ENCODE measurements at regions not wholly inside any gene's neighbourhood (a gene's known extent, or its start where the extent isn't known, plus 50 kb on each side); places are given as distances from the start of the nearest gene placed in this dataset.

DNA sequence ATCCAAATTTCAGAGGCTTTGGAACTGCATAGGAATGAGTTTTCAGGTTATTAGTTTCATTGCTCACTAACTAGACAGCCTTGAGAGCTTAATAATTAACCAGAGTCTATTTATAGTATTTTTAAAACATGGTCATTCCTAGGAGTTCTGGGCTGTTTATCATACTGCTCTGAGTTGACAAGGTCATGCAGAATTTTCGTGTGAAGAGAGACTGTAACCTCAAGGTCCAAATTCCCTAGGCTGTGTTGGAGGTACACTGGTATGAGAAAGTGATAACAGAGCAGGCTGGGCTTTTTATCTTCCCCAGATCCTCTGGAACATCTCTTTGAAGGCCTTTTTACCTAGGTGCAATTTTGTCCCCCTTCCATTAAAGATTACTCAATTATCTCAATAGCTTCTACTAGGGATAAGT, 736.3 kb downstream of the LTN1 start:
- Histone ChIP-seq H3K9ac (ENCODE audit: control insufficient read depth, extremely low read depth, insufficient read depth, low read length) (no peak overlapping the region), H3K27ac (ENCODE audit: control insufficient read depth, insufficient read depth, low read length) (no peak overlapping the region), H3K4me1 (ENCODE audit: control insufficient read depth, extremely low read depth, insufficient read depth, low read length) (peaks cover 9% of the 10 kb centered on the region), H3K9me3 (ENCODE audit: control insufficient read depth, low read depth, low read length) (no peaks in the 10 kb centered on the region), H2AFZ (ENCODE audit: control insufficient read depth, low read length) (no peak overlapping the region), H3K79me2 (ENCODE audit: control insufficient read depth, insufficient read depth, low read length) (no peaks in the 10 kb centered on the region), H4K20me1 (ENCODE audit: control insufficient read depth, extremely low read depth, insufficient read depth, low read length) (no peaks in the 10 kb centered on the region), H3K9me1 (ENCODE audit: control insufficient read depth, extremely low read depth, insufficient read depth, low read length) (no peaks in the 10 kb centered on the region), H3K36me3 (ENCODE audit: control insufficient read depth in 2 of 2, extremely low read depth in 1 of 2, insufficient read depth in 2 of 2, low read length in 2 of 2) (no peaks in the 10 kb centered on the region), H3K4me3 (ENCODE audit: control insufficient read depth in 2 of 3, extremely low read depth in 1 of 3, insufficient read depth in 2 of 3, low read depth in 1 of 3, low read length in 3 of 3) (no peak overlapping the region), H3K27me3 (ENCODE audit: control insufficient read depth, extremely low read depth, insufficient read depth, low read length) (no peaks in the 10 kb centered on the region), H3K4me2 (ENCODE audit: control insufficient read depth, extremely low read depth, insufficient read depth, low read depth, low read length) (no peak overlapping the region)
- DNase-seq (ENCODE audit: low read depth, low spot score) (no peak), FAIRE-seq (no peak)
- TF ChIP-seq, protein P1, sequence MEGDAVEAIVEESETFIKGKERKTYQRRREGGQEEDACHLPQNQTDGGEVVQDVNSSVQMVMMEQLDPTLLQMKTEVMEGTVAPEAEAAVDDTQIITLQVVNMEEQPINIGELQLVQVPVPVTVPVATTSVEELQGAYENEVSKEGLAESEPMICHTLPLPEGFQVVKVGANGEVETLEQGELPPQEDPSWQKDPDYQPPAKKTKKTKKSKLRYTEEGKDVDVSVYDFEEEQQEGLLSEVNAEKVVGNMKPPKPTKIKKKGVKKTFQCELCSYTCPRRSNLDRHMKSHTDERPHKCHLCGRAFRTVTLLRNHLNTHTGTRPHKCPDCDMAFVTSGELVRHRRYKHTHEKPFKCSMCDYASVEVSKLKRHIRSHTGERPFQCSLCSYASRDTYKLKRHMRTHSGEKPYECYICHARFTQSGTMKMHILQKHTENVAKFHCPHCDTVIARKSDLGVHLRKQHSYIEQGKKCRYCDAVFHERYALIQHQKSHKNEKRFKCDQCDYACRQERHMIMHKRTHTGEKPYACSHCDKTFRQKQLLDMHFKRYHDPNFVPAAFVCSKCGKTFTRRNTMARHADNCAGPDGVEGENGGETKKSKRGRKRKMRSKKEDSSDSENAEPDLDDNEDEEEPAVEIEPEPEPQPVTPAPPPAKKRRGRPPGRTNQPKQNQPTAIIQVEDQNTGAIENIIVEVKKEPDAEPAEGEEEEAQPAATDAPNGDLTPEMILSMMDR (optimal IDR thresholded peaks at IDR 0.05 in 1 of 3, IDR thresholded peaks at IDR 0.05 in 1 of 3, conservative IDR thresholded peaks at IDR 0.05 in 1 of 3; ENCODE audit: extremely low read depth in 1 of 3, insufficient read depth in 2 of 3, low read length in 3 of 3) = no peak
- TF ChIP-seq EZH2 (IDR thresholded peaks at IDR 0.05; ENCODE audit: low read length) = no peak
- dilution Hi-C loops (cut with MboI; ENCODE audit: extremely low pct_ligation_motif_present, low sequenced_read_pairs) = no loop called here

DNA sequence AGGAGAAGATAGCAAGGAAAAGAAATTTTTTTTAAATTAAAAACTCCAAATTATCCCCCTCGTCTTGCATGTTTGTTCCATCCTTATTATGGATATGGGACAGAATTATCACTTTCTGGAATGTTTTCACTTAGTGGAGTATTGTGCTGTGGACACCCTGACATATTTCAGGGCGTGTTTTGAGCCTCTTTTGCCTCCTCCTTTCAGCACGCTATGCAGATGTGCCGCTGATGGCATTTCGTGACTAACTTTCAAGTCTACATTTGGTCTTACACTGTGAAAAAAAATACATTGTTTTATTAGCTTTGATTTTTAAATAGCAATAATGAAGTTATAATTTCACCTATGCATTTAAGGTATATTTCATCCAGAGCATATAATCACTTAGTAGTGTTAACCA, 738.7 kb downstream of the LTN1 start:
- no peak for FAIRE-seq
- dilution Hi-C loops (cut with MboI; ENCODE audit: extremely low pct_ligation_motif_present, low sequenced_read_pairs) = no loop called here
- H3K9me1 ChIP-seq (ENCODE audit: control insufficient read depth, extremely low read depth, insufficient read depth, low read length) = no peaks in the 10 kb centered on the region
- no peak for DNase-seq (ENCODE audit: low read depth, low spot score)
- H3K4me3 ChIP-seq (ENCODE audit: control insufficient read depth in 2 of 3, extremely low read depth in 1 of 3, insufficient read depth in 2 of 3, low read depth in 1 of 3, low read length in 3 of 3) = no peak overlapping the region
- no peak overlapping the region for H3K9ac ChIP-seq (ENCODE audit: control insufficient read depth, extremely low read depth, insufficient read depth, low read length)
- no peaks in the 10 kb centered on the region for H4K20me1 ChIP-seq (ENCODE audit: control insufficient read depth, extremely low read depth, insufficient read depth, low read length)
- H3K9me3 ChIP-seq (ENCODE audit: control insufficient read depth, low read depth, low read length) = no peaks in the 10 kb centered on the region
- peaks cover 9% of the 10 kb centered on the region for H3K4me1 ChIP-seq (ENCODE audit: control insufficient read depth, extremely low read depth, insufficient read depth, low read length)
- no peak overlapping the region for H3K27ac ChIP-seq (ENCODE audit: control insufficient read depth, insufficient read depth, low read length)
- no peaks in the 10 kb centered on the region for H3K79me2 ChIP-seq (ENCODE audit: control insufficient read depth, insufficient read depth, low read length)
- no peak overlapping the region for H2AFZ ChIP-seq (ENCODE audit: control insufficient read depth, low read length)
- no peak overlapping the region for H3K4me2 ChIP-seq (ENCODE audit: control insufficient read depth, extremely low read depth, insufficient read depth, low read depth, low read length)
- H3K36me3 ChIP-seq (ENCODE audit: control insufficient read depth in 2 of 2, extremely low read depth in 1 of 2, insufficient read depth in 2 of 2, low read length in 2 of 2) = no peaks in the 10 kb centered on the region
- TF ChIP-seq EZH2 (IDR thresholded peaks at IDR 0.05; ENCODE audit: low read length) = no peak
- TF ChIP-seq, protein P1 (optimal IDR thresholded peaks at IDR 0.05 in 1 of 3, IDR thresholded peaks at IDR 0.05 in 1 of 3, conservative IDR thresholded peaks at IDR 0.05 in 1 of 3; ENCODE audit: extremely low read depth in 1 of 3, insufficient read depth in 2 of 3, low read length in 3 of 3) = no peak
- H3K27me3 ChIP-seq (ENCODE audit: control insufficient read depth, extremely low read depth, insufficient read depth, low read length) = no peaks in the 10 kb centered on the region
